ENCODE measurements at regions not wholly inside any gene's neighbourhood (a gene's known extent, or its start where the extent isn't known, plus 50 kb on each side); places are given as distances from the start of the nearest gene placed in this dataset.

DNA sequence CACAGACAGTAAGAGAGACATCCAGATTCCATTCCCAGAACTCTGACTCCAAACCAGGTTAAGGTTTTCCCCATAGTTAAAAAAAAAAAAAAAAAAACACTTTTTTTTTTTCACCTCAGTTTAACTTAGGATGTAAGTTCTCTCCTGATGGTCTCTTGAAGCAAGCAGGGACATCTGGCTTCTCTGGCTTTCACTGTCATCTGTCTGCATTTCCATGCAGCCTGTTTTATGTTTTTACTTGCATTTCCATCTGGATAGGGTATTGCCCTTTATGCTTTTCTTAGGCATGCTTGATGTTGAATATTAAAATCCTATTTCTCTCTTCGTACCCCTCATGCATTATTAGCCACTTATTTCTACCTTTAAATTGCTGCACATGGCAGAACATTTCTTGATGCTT, 135.3 kb upstream of the WWC1 start:
- Histone ChIP-seq H3K4me2 (no peak overlapping the region), H3K27me3 (no peaks in the 10 kb centered on the region), H3K36me3 (peaks cover 69% of the 10 kb centered on the region)

DNA sequence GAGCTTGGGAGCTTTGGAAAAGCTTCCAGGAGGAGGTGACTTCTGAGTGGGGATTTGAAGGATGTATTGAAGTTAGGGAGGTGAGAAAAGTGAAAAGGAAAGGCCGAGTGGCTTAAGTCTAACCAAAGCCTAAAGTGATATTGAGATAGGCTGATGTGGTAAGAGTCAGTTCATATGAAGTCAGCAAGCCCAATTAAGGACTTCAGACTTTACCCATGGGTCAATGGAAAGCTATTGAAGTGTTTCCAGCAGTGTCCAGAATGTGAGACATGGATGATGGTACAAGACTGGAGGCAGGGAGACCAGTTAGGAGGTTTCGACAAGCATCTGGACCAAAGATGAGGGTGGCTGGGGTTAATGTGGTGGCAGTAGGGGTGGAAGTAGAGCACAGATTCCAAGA, 134.3 kb upstream of the WWC1 start:
- no peak overlapping the region for H3K27ac ChIP-seq
- no peaks in the 10 kb centered on the region for H3K9me3 ChIP-seq
- TF ChIP-seq Cebpa-rat (IDR thresholded peaks at IDR 0.05) = no peak
- no peak overlapping the region for H3K4me3 ChIP-seq
- H3K4me2 ChIP-seq = no peak overlapping the region
- H3K27me3 ChIP-seq = no peaks in the 10 kb centered on the region
- peaks cover 71% of the 10 kb centered on the region for H3K36me3 ChIP-seq
- H4K20me1 ChIP-seq = no peaks in the 10 kb centered on the region
- no peak overlapping the region for H3K9ac ChIP-seq
- peaks cover 16% of the 10 kb centered on the region for H3K4me1 ChIP-seq

More for the DNA sequence above, 135.3 kb upstream of the WWC1 start:
- TF ChIP-seq Cebpa-rat (IDR thresholded peaks at IDR 0.05) = no peak
- Histone ChIP-seq H4K20me1 (no peaks in the 10 kb centered on the region), H3K27ac (no peak overlapping the region), H3K9ac (no peak overlapping the region), H3K9me3 (no peaks in the 10 kb centered on the region), H3K4me3 (no peak overlapping the region), H3K4me1 (peaks cover 16% of the 10 kb centered on the region)

DNA sequence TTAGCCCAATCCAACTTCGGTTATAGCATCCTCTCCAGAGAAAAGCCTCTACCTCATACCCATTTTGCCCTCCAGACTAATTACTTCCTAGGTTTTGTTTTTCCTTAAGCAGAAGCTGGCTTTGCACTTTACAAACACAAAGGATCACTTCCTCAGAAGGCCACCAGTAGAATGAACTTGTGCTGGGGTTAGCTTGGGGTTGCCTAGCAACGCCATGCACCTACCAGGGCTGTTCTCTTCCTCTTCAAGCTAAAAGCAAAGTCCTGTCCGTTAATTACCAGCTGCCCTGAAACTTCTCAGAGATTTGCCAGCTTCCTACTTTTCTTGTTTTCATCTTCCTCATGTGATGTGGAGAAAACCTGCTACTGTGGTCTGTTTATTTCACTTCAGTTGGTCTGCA, 132.0 kb upstream of the WWC1 start:
- Histone ChIP-seq H3K27ac (no peak overlapping the region), H3K36me3 (peaks cover 72% of the 10 kb centered on the region), H3K27me3 (no peaks in the 10 kb centered on the region), H3K9ac (no peak overlapping the region), H3K4me3 (no peak overlapping the region), H3K9me3 (no peaks in the 10 kb centered on the region), H3K4me1 (peaks cover 17% of the 10 kb centered on the region), H3K4me2 (peak overlapping the region; percentile 36; the same call in 1 of the 2 replicates), H4K20me1 (no peaks in the 10 kb centered on the region)
- no peak for TF ChIP-seq Cebpa-rat (IDR thresholded peaks at IDR 0.05)

DNA sequence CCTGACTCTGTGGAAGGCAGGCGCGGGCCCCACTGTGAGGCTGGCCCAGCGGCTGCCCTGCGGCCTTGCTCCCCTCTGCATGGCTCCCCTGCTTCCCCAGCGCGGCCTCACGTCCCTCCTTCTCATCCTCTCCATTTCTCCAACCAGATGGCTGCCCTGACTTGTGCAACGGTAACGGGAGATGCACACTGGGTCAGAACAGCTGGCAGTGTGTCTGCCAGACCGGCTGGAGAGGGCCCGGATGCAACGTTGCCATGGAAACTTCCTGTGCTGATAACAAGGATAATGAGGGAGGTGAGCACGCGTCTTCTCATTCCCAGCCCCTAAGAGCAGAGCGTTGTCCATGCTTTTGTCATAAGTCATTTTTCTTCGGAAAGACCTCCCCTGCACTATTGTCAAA, 129.0 kb upstream of the WWC1 start:
- Histone ChIP-seq H4K20me1 (no peaks in the 10 kb centered on the region), H3K9me3 (no peaks in the 10 kb centered on the region), H3K36me3 (peaks cover 60% of the 10 kb centered on the region), H3K4me2 (no peak overlapping the region), H3K4me1 (peaks cover 37% of the 10 kb centered on the region), H3K4me3 (no peak overlapping the region), H3K9ac (no peak overlapping the region), H3K27me3 (no peaks in the 10 kb centered on the region), H3K27ac (no peak overlapping the region)
- TF ChIP-seq Cebpa-rat (IDR thresholded peaks at IDR 0.05) = no peak

DNA sequence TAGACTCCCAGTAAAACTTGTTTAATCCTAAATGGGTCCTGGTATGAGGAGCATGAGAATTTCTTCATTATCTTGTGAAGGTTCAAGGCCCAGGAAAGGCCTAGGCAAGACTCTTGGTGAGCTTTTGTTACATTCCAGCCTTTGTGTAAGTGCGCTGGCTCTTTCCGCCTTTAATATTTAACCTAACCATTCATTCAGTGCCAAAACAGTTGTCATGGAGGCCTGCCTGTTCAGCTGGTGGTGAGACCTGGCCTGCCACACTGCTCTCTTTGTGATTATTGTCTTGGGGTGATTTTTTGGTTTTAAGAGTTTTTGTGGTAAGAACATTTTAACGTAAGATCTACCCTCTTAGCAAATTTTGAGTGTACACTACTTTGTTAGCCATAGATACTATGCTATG, 127.5 kb upstream of the WWC1 start:
- H3K36me3 ChIP-seq = peaks cover 72% of the 10 kb centered on the region
- no peaks in the 10 kb centered on the region for H4K20me1 ChIP-seq
- H3K9ac ChIP-seq = no peak overlapping the region
- H3K9me3 ChIP-seq = no peaks in the 10 kb centered on the region
- H3K27ac ChIP-seq = no peak overlapping the region
- no peak for TF ChIP-seq Cebpa-rat (IDR thresholded peaks at IDR 0.05)
- no peak overlapping the region for H3K4me3 ChIP-seq
- H3K27me3 ChIP-seq = no peaks in the 10 kb centered on the region
- no peak overlapping the region for H3K4me2 ChIP-seq
- peaks cover 35% of the 10 kb centered on the region for H3K4me1 ChIP-seq

DNA sequence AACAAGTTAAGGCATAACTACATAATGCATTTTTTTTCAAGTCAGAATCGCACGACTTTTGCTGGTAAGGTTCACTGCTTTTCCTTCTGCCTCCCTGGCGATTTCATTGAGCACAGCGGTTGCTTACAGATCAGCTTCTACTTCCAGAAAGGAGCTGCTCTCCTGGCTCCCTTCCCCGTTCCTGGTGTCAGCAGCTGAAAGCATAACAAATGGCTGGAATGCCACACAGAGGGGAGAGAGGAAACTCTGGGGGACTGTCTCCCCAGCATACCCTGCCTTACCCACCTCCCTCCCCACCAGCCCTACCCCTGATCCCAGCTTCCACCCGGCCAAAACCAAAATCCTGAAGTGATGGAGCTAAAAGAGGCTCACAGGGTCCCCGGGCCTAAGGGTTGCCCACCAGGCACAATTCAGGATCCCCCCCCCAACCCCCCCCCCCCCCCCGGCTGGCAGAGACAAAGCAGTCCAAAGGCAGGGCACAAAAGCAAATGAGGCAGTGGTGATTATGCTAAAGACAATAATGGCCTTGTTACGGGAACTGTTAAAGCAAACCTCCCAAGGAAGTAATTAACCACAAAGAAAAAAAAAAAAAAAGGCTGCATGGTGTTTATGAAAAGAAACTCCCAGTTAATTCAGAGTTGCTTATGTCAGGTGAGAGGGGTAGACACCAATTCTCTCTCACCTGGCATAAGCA, 126.1 kb upstream of the WWC1 start:
- H3K27ac ChIP-seq = no peak overlapping the region
- no peaks in the 10 kb centered on the region for H4K20me1 ChIP-seq
- H3K4me2 ChIP-seq = peak overlapping the region; percentile 53
- no peak overlapping the region for H3K9ac ChIP-seq
- no peak for TF ChIP-seq Cebpa-rat (IDR thresholded peaks at IDR 0.05)
- peaks cover 81% of the 10 kb centered on the region for H3K36me3 ChIP-seq
- H3K4me3 ChIP-seq = no peak overlapping the region
- H3K9me3 ChIP-seq = no peaks in the 10 kb centered on the region
- no peaks in the 10 kb centered on the region for H3K27me3 ChIP-seq
- peaks cover 21% of the 10 kb centered on the region for H3K4me1 ChIP-seq

DNA sequence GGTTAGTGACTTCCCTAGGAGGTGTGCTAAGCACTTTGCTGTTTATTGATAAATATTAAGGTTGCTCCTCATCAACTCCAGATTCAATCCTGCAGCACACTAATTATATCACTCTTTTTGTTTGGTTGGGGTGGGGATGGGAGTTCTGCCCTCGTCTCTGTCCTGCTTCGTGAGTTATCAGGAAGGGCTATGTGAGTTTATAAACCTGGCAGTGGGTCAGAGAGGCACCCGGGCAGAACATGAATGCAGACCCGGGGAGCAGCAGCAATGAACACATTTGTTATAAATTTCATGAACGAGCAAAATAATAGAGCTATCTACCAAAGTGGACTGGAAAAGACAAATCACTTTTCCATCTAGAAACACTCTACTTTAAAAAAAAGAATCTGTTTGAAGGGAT, 125.5 kb upstream of the WWC1 start:
- H3K4me3 ChIP-seq = no peak overlapping the region
- no peak overlapping the region for H3K27ac ChIP-seq
- TF ChIP-seq Cebpa-rat (IDR thresholded peaks at IDR 0.05) = no peak
- no peaks in the 10 kb centered on the region for H4K20me1 ChIP-seq
- peak overlapping the region; percentile 53 for H3K4me2 ChIP-seq
- no peaks in the 10 kb centered on the region for H3K9me3 ChIP-seq
- H3K9ac ChIP-seq = no peak overlapping the region
- peaks cover 82% of the 10 kb centered on the region for H3K36me3 ChIP-seq
- H3K4me1 ChIP-seq = peaks cover 21% of the 10 kb centered on the region
- H3K27me3 ChIP-seq = no peaks in the 10 kb centered on the region

DNA sequence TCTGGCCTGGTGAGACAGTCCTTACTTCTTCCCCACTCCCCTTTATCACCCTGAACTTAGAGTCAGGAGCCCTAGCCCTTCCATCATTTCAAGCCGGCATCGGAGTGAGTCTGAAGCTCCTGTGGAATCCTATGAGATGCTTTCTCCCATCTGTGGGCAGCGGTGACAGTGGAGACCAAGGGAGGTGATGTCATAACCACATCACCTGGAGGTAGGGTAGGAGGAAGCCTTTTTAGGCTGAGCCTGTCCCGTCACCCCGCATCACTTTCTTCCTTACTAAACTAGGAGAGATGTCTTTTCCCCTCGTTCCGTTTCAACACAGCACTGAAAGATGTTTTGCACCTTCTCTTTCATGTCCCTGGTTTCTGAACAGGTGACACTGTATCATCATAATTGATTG, 124.1 kb upstream of the WWC1 start:
- Histone ChIP-seq H4K20me1 (no peaks in the 10 kb centered on the region), H3K4me3 (no peak overlapping the region), H3K36me3 (peaks cover 76% of the 10 kb centered on the region), H3K9me3 (no peaks in the 10 kb centered on the region), H3K27ac (no peak overlapping the region), H3K9ac (no peak overlapping the region), H3K27me3 (no peaks in the 10 kb centered on the region), H3K4me1 (peaks cover 21% of the 10 kb centered on the region), H3K4me2 (no peak overlapping the region)
- no peak for TF ChIP-seq Cebpa-rat (IDR thresholded peaks at IDR 0.05)

DNA sequence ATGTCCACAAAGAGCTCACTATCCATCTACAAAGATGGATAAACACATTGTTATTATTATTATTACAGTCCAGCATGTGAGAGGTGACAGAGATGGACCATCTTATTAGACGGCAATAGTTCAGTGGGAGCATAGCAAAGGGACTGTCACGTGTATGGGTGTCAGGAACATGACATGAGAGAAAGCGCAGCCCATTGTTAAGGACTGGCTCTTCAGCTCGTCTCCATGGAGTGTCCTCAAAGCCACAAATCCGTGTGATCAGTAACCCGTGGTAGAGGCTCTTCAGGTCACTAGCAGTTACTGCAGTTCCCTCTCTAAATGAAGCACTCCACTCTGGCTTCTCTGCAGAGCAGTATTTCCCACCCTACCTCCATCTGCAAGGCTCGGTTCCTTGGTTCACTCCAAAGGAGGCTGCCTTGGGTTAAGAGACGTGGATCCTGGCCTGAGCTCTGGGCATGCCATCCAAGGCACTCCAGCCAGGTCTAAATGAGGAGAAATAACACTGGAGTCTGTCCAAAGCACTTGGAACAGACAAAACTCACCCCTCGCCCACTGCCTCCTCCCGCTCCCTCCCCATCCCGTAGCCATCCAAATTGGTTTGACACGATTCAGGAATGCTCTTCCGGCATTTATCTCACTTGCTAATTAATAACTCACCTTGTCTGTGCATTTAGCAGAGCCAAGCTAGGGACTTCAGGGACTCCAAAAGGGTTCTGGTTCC, 122.3 kb upstream of the WWC1 start:
- no peak for TF ChIP-seq Cebpa-rat (IDR thresholded peaks at IDR 0.05)
- Histone ChIP-seq H3K9ac (no peak overlapping the region), H3K4me2 (no peak overlapping the region), H3K36me3 (peaks cover 76% of the 10 kb centered on the region), H3K9me3 (no peaks in the 10 kb centered on the region), H3K4me3 (no peak overlapping the region), H3K27ac (no peak overlapping the region), H3K4me1 (peaks cover 21% of the 10 kb centered on the region), H3K27me3 (no peaks in the 10 kb centered on the region), H4K20me1 (no peaks in the 10 kb centered on the region)

DNA sequence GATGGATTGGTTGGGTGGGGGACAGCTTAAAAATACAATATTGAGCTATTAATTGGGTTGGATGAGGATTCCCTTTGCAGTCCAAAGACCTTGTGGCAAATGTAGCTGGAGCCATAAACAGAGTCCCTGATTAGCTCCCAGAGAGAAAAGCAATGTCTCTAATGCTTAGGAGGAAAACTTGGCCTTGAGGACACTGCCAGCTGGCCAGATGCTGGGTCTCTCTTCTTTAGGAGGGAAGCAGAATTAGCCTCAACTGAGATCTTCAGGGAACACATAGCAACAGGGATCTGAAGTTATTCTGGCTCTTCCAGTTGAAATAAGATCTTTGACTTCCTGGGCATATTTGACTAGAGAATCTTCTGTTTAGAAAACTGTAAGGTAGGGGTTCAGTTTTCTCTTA, 121.7 kb upstream of the WWC1 start:
- Histone ChIP-seq H3K9ac (no peak overlapping the region), H3K4me3 (no peak overlapping the region)

More for the DNA sequence above, 121.7 kb upstream of the WWC1 start:
- Histone ChIP-seq H3K27me3 (no peaks in the 10 kb centered on the region), H3K9me3 (no peaks in the 10 kb centered on the region), H3K27ac (no peak overlapping the region), H4K20me1 (no peaks in the 10 kb centered on the region), H3K4me2 (no peak overlapping the region), H3K36me3 (peaks cover 78% of the 10 kb centered on the region), H3K4me1 (peaks cover 16% of the 10 kb centered on the region)
- TF ChIP-seq Cebpa-rat (IDR thresholded peaks at IDR 0.05) = no peak
